Naive thymus-derived CD8-positive, alpha-beta T cell (primary cell): ENCODE measurements at regions not wholly inside any gene's neighbourhood (a gene's known extent, or its start where the extent isn't known, plus 50 kb on each side); places are given as distances from the start of the nearest gene placed in this dataset.

Experiments used
- ATAC-seq, 2 donors: fragments of 150-1000 bp; cut with Tn5 transposase in 1 of 2; sonication (Bioruptor Pico), chemical (Tn5 transposase) in 1 of 2; 1 replicate in 1 of 2; 2 replicates in 1 of 2; pipeline ENCODE4 v1.10.0; 2021; ENCODE audit warnings: mild to moderate bottlenecking in 2 of 2, moderate library complexity in 2 of 2
- POLR2A ChIA-PET: fragments of 350-600 bp; sonication (Branson Sonifier 250); formaldehyde crosslinking; loops from one replicate; lab custom pipeline; 2021; ENCODE audit warnings: antibody characterized with exemption; lab: Charles Lee
- DNase-seq, 10 donors: peaks; one replicate each; pipeline versions ENCODE4 v3.0.0 to v3.0.0-alpha.2; 2020 to 2022
- H3K27ac Mint-ChIP-seq, 10 donors: one replicate each; pipeline ENCODE4 v1.8.0; 2020 to 2022; ENCODE audit warnings: mild to moderate bottlenecking in 10 of 10, mixed read lengths in 10 of 10, moderate library complexity in 4 of 10, inconsistent platforms in 1 of 10
- H3K27me3 Mint-ChIP-seq, 5 donors: one replicate each; pipeline ENCODE4 v1.8.0; 2021 to 2022; ENCODE audit warnings: mixed read lengths in 5 of 5
- H3K36me3 Mint-ChIP-seq, 3 donors: one replicate each; pipeline ENCODE4 v1.8.0; 2020 to 2022; ENCODE audit warnings: mixed read lengths in 3 of 3, mild to moderate bottlenecking in 2 of 3, inconsistent platforms in 1 of 3
- H3K4me1 Mint-ChIP-seq, 4 donors: one replicate each; pipeline ENCODE4 v1.8.0; 2021 to 2022; ENCODE audit warnings: mixed read lengths in 4 of 4
- H3K4me3 Mint-ChIP-seq, 10 donors: one replicate each; pipeline ENCODE4 v1.8.0; 2020 to 2022; ENCODE audit warnings: mild to moderate bottlenecking in 10 of 10, mixed read lengths in 10 of 10, moderate library complexity in 6 of 10, inconsistent platforms in 1 of 10
- H3K9me3 Mint-ChIP-seq, 9 donors: one replicate each; pipeline ENCODE4 v1.8.0; 2020 to 2022; ENCODE audit warnings: mixed read lengths in 9 of 9, mild to moderate bottlenecking in 3 of 9, inconsistent platforms in 1 of 9, moderate library complexity in 1 of 9

DNA sequence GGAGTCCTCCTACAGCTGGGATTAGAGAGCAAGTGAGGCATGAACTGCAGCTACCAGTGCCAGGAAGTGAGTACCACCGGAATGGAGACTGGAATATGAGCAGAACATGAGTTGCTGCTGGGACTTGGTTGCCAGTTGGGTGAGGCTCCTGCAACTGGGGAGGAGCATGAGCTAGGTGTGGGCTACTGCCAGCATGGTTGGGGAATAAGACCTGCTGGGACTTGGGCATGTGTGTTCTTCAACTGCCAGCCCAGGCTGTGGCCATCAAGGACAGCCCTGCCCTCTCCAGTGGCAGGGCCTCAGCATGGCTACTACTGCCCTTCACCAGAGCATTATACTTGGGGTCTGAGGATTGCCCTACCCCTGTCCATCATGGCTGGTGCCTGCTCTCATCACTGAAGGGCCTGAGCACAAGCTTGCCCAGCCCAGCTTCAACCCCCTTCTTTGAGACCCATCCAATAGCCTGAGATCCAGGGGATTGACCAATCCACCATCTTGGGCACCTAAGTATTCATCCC, 665.0 kb downstream of the ELAVL2 start:
- peaks cover 2 to 50% (median 17%) of the 10 kb centered on the region in 9 donors for H3K9me3 Mint-ChIP-seq
- H3K4me3 Mint-ChIP-seq: no peak overlapping the region
- no peak overlapping the region for H3K27ac Mint-ChIP-seq
- H3K36me3 Mint-ChIP-seq: no peaks in the 10 kb centered on the region
- no peaks in the 10 kb centered on the region for H3K4me1 Mint-ChIP-seq
- POLR2A ChIA-PET: interaction anchor here (0.5 kb wide), 1 partner anchor 25 kb away, joined by 3 read pairs; no protein-coding TSS in a partner anchor
- no peaks in the 10 kb centered on the region for H3K27me3 Mint-ChIP-seq
- ATAC-seq (no peak), DNase-seq (no peak)

DNA sequence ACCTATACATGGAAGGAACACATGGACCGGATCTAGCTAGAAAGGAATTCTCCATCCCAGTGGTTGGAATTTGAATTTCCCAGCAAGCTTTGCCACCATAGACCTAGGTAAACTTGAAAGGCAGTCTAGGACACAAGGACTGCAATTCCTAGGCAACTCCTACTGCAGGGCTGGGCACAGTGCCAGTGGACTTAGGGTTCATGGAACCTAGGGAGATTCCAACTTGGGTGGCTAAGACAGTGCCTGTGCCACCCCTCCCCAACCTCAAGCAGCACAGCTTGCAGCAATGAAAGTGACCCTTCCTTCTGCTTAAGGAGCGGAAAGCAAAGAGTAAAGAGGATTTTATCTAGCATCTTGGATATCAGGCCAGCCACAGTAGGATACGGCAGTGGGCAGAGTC, 663.3 kb downstream of the ELAVL2 start:
- DNase-seq: no peak
- no peak for ATAC-seq
- Mint-ChIP-seq H3K27ac (no peak overlapping the region), H3K36me3 (no peaks in the 10 kb centered on the region), H3K4me3 (no peak overlapping the region), H3K4me1 (no peaks in the 10 kb centered on the region), H3K9me3 (peaks cover 2 to 53% (median 21%) of the 10 kb centered on the region in 9 donors), H3K27me3 (no peaks in the 10 kb centered on the region)
- POLR2A ChIA-PET: no interaction called here

DNA sequence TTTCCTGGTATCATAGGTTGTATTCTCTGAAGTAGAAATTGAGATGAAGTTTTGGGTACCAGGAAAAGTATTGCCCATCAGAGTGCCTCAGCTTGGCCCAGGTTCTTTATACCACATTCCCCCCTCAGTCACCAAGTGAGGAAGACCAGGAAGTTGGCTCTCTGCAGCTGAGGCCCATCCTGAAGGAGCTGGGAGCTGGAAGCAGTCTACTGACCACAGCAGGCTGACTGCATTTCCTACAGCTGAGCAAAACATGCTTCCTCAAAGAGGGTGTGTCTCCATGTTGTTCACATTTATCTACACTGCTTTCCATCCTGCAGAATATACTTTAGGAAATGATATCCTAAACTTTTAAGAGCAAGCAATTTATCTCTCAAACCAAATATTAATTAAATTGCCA, 654.6 kb downstream of the ELAVL2 start:
- Mint-ChIP-seq H3K4me3 (no peak overlapping the region), H3K27me3 (no peaks in the 10 kb centered on the region), H3K27ac (no peak overlapping the region), H3K9me3 (peaks cover 0 to 38% (median 10%) of the 10 kb centered on the region in 9 donors), H3K4me1 (no peaks in the 10 kb centered on the region), H3K36me3 (no peaks in the 10 kb centered on the region)
- DNase-seq (no peak), ATAC-seq (no peak)
- POLR2A ChIA-PET: no interaction called here

DNA sequence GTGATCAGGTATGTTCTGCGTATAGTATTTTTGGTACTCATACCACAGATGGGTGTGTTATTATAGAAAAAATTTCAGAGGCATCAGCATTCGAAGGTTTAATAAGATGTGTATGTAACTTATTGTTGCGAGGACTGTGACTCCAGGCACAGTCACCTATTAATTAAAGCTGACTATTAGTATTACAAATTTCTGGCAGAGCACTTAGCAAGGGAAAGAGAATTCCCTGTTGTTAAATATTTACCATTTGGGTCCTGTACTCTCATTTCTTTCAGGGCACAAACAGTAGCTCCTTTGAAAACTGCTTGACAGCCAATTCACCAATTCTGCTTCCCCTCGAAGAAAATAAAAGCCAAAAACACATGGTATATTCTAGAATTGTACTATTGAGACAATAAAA, 653.8 kb downstream of the ELAVL2 start:
- peaks cover 0 to 36% (median 10%) of the 10 kb centered on the region in 9 donors for H3K9me3 Mint-ChIP-seq
- POLR2A ChIA-PET: no interaction called here
- no peaks in the 10 kb centered on the region for H3K27me3 Mint-ChIP-seq
- H3K36me3 Mint-ChIP-seq: no peaks in the 10 kb centered on the region
- no peak overlapping the region for H3K27ac Mint-ChIP-seq
- H3K4me1 Mint-ChIP-seq: no peaks in the 10 kb centered on the region
- ATAC-seq (no peak), DNase-seq (no peak)
- H3K4me3 Mint-ChIP-seq: no peak overlapping the region

DNA sequence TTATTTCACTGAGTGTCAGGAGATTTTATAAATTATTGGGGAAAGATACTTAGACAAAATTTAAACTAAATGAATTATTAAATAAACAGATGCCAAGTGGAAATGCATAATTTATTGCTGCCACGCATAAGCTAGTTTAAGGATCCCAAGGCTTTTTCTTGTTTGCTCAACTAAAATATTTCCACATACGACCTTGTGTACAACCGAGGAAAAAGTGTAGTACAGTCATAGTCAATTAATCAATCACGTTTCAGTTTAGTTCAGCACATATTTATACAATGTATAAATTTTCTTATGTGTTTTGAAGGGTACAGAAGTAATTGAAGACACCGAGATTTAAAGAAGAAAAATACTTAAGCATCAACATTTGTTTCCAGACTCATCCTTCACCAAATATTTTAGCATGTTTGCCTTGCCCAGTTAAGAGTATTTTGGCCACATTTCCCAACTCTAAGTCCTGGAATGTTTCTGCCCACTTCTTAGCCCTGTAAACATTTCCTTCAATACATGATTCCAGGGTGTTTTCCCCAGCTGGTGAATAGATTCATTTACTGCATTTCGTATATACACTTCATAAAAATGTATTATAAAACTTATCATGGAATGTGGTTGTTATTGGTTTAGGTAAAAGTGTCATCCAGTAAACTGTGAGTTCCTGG, 652.9 kb downstream of the ELAVL2 start:
- H3K9me3 Mint-ChIP-seq: peaks cover 0 to 31% (median 10%) of the 10 kb centered on the region in 9 donors
- H3K4me1 Mint-ChIP-seq: no peaks in the 10 kb centered on the region
- ATAC-seq (no peak), DNase-seq (no peak)
- H3K4me3 Mint-ChIP-seq: no peak overlapping the region
- POLR2A ChIA-PET: no interaction called here
- no peak overlapping the region for H3K27ac Mint-ChIP-seq
- no peaks in the 10 kb centered on the region for H3K27me3 Mint-ChIP-seq
- H3K36me3 Mint-ChIP-seq: no peaks in the 10 kb centered on the region

DNA sequence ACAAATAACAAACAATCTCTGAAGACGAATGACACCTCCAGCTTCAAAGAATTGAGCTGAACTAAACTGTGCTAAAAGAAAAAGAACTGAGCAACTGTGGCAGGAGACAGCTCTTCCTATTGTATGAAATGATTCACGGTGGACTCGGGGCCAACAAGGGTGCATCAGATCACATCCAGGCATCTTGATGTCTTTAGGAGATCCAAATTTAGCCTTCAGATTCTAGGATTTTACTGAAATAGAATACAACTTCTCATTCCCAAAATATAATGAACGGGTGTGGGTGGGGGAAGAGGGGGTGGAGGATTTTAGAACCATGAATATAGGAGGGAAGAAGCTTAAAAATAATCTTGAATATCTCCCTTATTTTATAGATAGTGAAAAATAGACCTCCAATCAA, 631.8 kb downstream of the ELAVL2 start:
- POLR2A ChIA-PET: no interaction called here
- ATAC-seq (no peak), DNase-seq (no peak)
- no peaks in the 10 kb centered on the region for H3K36me3 Mint-ChIP-seq
- no peaks in the 10 kb centered on the region for H3K4me1 Mint-ChIP-seq
- H3K4me3 Mint-ChIP-seq: no peak overlapping the region
- no peaks in the 10 kb centered on the region for H3K27me3 Mint-ChIP-seq
- peaks cover 0 to 10% (median 4%) of the 10 kb centered on the region in 9 donors for H3K9me3 Mint-ChIP-seq
- no peak overlapping the region for H3K27ac Mint-ChIP-seq

DNA sequence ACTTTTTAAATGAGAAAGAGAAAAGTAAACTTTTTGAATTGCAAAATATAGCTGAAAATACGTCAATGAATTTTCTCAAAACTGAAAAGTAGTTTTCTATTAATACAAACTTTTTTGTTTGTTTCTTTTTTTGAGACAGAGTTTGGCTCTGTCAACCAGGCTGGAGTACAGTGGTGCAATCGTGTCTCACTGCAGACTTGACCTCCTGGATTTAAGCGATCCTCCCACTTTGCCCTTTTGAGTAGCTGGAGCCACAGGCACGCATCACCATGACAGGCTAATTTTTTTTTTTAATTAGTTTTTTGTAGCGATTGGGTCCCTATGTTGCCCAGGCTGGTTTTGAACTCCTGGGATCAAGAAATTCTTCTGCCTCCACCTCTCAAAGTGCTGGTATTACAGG, 610.4 kb downstream of the ELAVL2 start:
- Mint-ChIP-seq H3K9me3 (peaks cover 0 to 13% (median 2%) of the 10 kb centered on the region in 9 donors), H3K4me3 (no peak overlapping the region), H3K4me1 (no peaks in the 10 kb centered on the region), H3K36me3 (no peaks in the 10 kb centered on the region), H3K27ac (no peak overlapping the region), H3K27me3 (no peaks in the 10 kb centered on the region)
- no peak for DNase-seq
- ATAC-seq: no peak
- POLR2A ChIA-PET: no interaction called here

DNA sequence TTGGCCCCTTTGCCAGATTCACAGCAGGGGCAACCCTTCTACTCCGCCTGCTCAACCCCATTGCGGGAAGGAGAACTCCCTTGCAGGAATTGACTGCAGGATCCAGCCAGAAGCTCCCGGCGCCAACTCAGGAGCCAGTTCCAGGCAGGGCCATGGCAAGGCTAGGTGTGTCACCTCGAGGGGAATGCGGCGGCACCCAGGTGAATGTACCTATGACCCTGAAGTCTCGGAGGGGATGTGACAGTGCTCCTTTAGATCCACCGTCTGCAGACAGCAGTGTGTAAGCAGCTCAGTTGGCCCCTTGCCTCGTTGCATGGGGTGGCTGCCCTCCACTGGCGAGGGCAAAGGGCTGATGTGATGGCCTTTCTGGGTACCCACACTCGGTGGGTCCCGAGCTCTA, 606.6 kb downstream of the ELAVL2 start:
- ATAC-seq: no peak
- Mint-ChIP-seq H3K4me1 (no peaks in the 10 kb centered on the region), H3K27me3 (no peaks in the 10 kb centered on the region), H3K36me3 (no peaks in the 10 kb centered on the region), H3K27ac (no peak overlapping the region), H3K9me3 (peaks cover 0 to 16% (median 11%) of the 10 kb centered on the region in 9 donors), H3K4me3 (no peak overlapping the region)
- DNase-seq: no peak
- POLR2A ChIA-PET: no interaction called here

DNA sequence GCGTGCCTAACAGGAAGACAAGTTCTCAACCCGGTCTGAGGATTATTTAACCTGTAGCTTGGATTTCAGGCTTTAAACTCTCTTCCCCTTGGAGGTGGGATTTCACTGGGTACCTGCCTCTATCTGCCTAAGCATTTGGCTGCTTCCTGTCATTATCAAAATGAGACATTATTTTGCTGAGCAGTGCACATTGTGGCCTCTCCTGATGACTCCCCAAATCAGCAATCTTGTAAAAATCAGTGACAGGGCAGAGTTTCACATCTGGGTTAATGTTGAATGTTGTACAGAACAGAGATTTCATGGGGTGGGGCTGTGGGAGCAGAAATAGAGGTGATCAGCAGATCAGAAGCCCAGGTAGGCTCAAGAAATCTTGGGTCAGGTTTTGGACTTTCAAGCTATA, 605.9 kb downstream of the ELAVL2 start:
- DNase-seq: no peak
- H3K27ac Mint-ChIP-seq: no peak overlapping the region
- ATAC-seq: no peak
- POLR2A ChIA-PET: no interaction called here
- H3K36me3 Mint-ChIP-seq: peaks cover 0 to 2% (median 0%) of the 10 kb centered on the region in 3 donors
- H3K9me3 Mint-ChIP-seq: peaks cover 0 to 22% (median 12%) of the 10 kb centered on the region in 9 donors
- H3K4me1 Mint-ChIP-seq: no peaks in the 10 kb centered on the region
- H3K27me3 Mint-ChIP-seq: no peaks in the 10 kb centered on the region
- no peak overlapping the region for H3K4me3 Mint-ChIP-seq

DNA sequence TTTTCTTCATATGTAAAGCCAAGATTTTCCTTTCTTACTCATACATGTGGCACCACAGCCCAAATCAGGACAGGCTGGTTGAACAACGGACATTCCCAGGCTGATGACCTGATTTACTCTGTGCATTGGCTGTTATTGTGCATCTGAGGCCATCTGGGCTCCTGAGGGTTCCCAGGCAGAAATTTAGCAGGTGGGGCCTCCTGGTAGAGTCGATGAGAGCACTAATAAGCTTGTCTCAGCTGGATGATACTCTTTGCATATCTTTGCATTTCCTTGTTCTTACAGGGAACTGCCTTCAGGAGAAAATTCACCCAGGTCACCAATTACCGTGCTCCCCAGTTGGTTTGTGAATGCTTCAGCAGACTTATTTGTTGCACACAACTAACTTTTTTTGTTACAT, 605.1 kb downstream of the ELAVL2 start:
- DNase-seq: no peak
- Mint-ChIP-seq H3K4me1 (no peaks in the 10 kb centered on the region), H3K36me3 (peaks cover 0 to 2% (median 0%) of the 10 kb centered on the region in 3 donors), H3K27ac (no peak overlapping the region), H3K9me3 (peaks cover 0 to 22% (median 12%) of the 10 kb centered on the region in 9 donors), H3K4me3 (no peak overlapping the region), H3K27me3 (no peaks in the 10 kb centered on the region)
- ATAC-seq: no peak
- POLR2A ChIA-PET: no interaction called here

DNA sequence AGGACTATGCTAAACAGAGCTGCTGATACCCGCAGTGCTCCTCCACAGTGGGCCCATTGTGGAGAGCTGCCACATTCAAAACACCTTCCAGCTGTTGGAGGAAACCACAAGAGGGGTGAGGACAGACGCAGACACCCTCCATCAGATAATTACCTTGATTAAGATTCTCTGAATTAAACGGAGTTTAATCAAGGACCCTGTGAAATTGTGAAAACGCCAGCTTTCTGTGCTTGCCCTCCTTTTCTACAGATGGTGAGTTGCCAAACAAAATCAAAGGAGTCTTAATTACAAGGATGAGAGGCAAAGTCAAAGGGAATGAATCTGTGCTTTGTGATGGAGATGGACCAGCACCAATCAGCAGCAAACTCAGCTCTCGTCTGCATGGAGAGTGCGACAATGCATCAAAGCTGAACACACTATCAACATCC, 596.1 kb downstream of the ELAVL2 start:
- POLR2A ChIA-PET: interaction anchor here (0.5 kb wide), 1 partner anchor 202 kb away, joined by 3 read pairs; no protein-coding TSS in a partner anchor
- Mint-ChIP-seq H3K9me3 (peaks cover 0 to 15% (median 6%) of the 10 kb centered on the region in 9 donors), H3K36me3 (peaks cover 0 to 4% (median 0%) of the 10 kb centered on the region in 3 donors), H3K4me3 (no peak overlapping the region), H3K4me1 (no peaks in the 10 kb centered on the region), H3K27ac (no peak overlapping the region), H3K27me3 (no peaks in the 10 kb centered on the region)
- DNase-seq (no peak), ATAC-seq (no peak)

DNA sequence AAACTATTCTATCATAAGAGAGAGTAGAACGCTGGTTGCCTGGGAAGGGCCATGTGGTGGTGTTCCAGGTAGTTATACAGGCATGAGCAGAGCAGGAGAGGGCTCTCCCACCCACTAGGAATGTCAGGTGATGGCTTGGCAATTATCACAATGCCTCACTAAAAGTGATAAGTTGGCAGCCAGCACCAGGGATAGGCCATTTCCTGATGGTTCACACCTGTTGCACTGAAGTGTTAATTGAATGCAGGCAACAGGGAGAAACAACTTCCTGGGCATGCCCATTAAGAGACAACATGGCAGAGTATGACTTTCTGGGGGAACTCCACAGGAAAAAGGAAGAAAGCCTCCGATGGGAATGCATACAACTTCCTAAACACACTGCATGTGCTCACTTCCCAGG, 593.2 kb downstream of the ELAVL2 start:
- ATAC-seq (no peak), DNase-seq (no peak)
- POLR2A ChIA-PET: no interaction called here
- H3K9me3 Mint-ChIP-seq: peaks cover under 1 to 10% (median 2%) of the 10 kb centered on the region in 9 donors
- H3K4me1 Mint-ChIP-seq: no peaks in the 10 kb centered on the region
- no peak overlapping the region for H3K4me3 Mint-ChIP-seq
- peaks cover 0 to 4% (median 0%) of the 10 kb centered on the region in 3 donors for H3K36me3 Mint-ChIP-seq
- H3K27me3 Mint-ChIP-seq: no peaks in the 10 kb centered on the region
- no peak overlapping the region for H3K27ac Mint-ChIP-seq

DNA sequence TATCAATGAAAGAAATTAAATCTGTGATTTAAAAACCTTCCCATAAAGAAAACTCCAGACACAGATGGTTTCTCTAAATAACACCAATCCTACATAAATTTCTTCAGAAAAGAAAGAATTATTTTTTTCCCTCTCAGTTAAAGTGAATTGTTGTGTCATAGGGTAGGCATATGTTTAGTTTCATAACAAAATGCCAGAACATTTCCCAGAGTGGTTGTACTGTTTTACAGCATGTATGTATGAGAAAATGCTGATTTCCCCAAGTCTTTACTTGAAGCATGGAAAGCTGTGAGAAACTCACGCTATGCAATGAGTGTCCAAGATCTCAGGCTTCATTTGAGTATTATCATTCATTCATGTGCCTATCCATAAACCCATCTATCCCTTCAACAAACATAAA, 582.5 kb downstream of the ELAVL2 start:
- ATAC-seq (no peak), DNase-seq (no peak)
- POLR2A ChIA-PET: no interaction called here
- H3K36me3 Mint-ChIP-seq: no peaks in the 10 kb centered on the region
- H3K4me1 Mint-ChIP-seq: no peaks in the 10 kb centered on the region
- H3K9me3 Mint-ChIP-seq: peaks cover 0 to 52% (median 8%) of the 10 kb centered on the region in 9 donors
- H3K4me3 Mint-ChIP-seq: no peak overlapping the region
- H3K27me3 Mint-ChIP-seq: no peaks in the 10 kb centered on the region
- no peak overlapping the region for H3K27ac Mint-ChIP-seq

DNA sequence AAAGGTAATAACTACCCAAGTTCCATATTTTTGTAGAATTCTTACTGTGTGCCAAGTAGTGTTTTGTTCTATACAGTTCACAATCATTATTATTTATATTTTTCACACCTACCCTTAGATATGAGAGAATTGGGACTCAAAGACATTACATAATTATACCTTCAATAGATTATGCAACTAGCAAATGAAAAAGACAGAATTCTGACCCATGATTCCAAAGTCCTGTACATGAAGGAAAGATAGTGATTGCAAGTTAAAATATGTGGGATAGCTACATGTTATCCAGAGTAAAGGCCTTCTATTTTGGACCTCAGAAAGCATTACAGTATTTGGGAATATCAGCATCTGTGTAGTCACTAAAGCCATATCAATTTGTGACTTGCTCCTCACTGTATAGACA, 581.0 kb downstream of the ELAVL2 start:
- Mint-ChIP-seq H3K27ac (no peak overlapping the region), H3K36me3 (peaks cover 0 to 4% (median 0%) of the 10 kb centered on the region in 3 donors), H3K9me3 (peaks cover 0 to 50% (median 14%) of the 10 kb centered on the region in 9 donors), H3K4me1 (no peaks in the 10 kb centered on the region), H3K4me3 (no peak overlapping the region), H3K27me3 (no peaks in the 10 kb centered on the region)
- DNase-seq (no peak), ATAC-seq (no peak)
- POLR2A ChIA-PET: no interaction called here
